GM21786 (cell line): ENCODE measurements at regions not wholly inside any gene's neighbourhood (a gene's known extent, or its start where the extent isn't known, plus 50 kb on each side); places are given as distances from the start of the nearest gene placed in this dataset.
A peak's percentile ranks its signal among the peaks of the same experiment; 100 is the strongest.

Experiments used
- ATAC-seq: cut with Tn5 transposase; IDR thresholded peaks from one replicate; pipeline ENCODE4 v1.9.1; 2021; ENCODE audit not compliant: unreplicated experiment

GRCh38 chr13:47831265-47831664 is 169.8 kb downstream of the SUCLA2 start:
- ATAC-seq, result no peak

- ATAC-seq, result no peak
These were observed 171.4 kb downstream of the SUCLA2 start for GRCh38 chr13:47829690-47830089.

- ATAC-seq, result no peak
These were observed 174.6 kb downstream of the SUCLA2 start for GRCh38 chr13:47826471-47826870.

- no peak for ATAC-seq
These were observed 179.0 kb downstream of the SUCLA2 start for GRCh38 chr13:47822036-47822435.

GRCh38 chr13:47816831-47817230 is 184.2 kb downstream of the SUCLA2 start:
- no peak for ATAC-seq

GRCh38 chr13:47813718-47814117 is 187.4 kb downstream of the SUCLA2 start:
- ATAC-seq, result no peak

- ATAC-seq, result no peak
These were observed 191.7 kb downstream of the SUCLA2 start for GRCh38 chr13:47809411-47809810.

- ATAC-seq, result no peak
These were observed 197.9 kb downstream of the SUCLA2 start for GRCh38 chr13:47803131-47803530.

- no peak for ATAC-seq
These were observed 199.5 kb downstream of the SUCLA2 start for GRCh38 chr13:47801555-47801954.

GRCh38 chr13:47800593-47800992 is 200.5 kb downstream of the SUCLA2 start:
- ATAC-seq, result no peak

- ATAC-seq, result no peak
These were observed 202.2 kb downstream of the SUCLA2 start for GRCh38 chr13:47798906-47799305.

- ATAC-seq, result no peak
These were observed 202.9 kb downstream of the SUCLA2 start for GRCh38 chr13:47798194-47798593.

- ATAC-seq, result no peak
These were observed 204.3 kb downstream of the SUCLA2 start for GRCh38 chr13:47796816-47797215.

GRCh38 chr13:47794963-47795362 is 206.1 kb downstream of the SUCLA2 start:
- ATAC-seq, result peak; percentile 56

- no peak for ATAC-seq
These were observed 210.3 kb downstream of the SUCLA2 start for GRCh38 chr13:47790755-47791154.

- ATAC-seq, result no peak
These were observed 212.2 kb downstream of the SUCLA2 start for GRCh38 chr13:47788844-47789243.

GRCh38 chr13:47774671-47774994 is 226.4 kb downstream of the SUCLA2 start:
- ATAC-seq, result no peak

GRCh38 chr13:47764817-47765216 is 236.3 kb downstream of the SUCLA2 start:
- no peak for ATAC-seq

- ATAC-seq, result no peak
These were observed 243.5 kb downstream of the SUCLA2 start for GRCh38 chr13:47757466-47758080.

GRCh38 chr13:47747901-47748300 is 253.2 kb downstream of the SUCLA2 start:
- ATAC-seq, result no peak

GRCh38 chr13:47726394-47726793 is 274.7 kb downstream of the SUCLA2 start:
- ATAC-seq, result no peak

GRCh38 chr13:47723898-47724297 is 277.2 kb downstream of the SUCLA2 start:
- no peak for ATAC-seq

- no peak for ATAC-seq
These were observed 281.9 kb downstream of the SUCLA2 start for GRCh38 chr13:47719164-47719563.

GRCh38 chr13:47718556-47718955 is 282.5 kb downstream of the SUCLA2 start:
- no peak for ATAC-seq
